ENCODE measurements at regions not wholly inside any gene's neighbourhood (a gene's known extent, or its start where the extent isn't known, plus 50 kb on each side); places are given as distances from the start of the nearest gene placed in this dataset.

DNA sequence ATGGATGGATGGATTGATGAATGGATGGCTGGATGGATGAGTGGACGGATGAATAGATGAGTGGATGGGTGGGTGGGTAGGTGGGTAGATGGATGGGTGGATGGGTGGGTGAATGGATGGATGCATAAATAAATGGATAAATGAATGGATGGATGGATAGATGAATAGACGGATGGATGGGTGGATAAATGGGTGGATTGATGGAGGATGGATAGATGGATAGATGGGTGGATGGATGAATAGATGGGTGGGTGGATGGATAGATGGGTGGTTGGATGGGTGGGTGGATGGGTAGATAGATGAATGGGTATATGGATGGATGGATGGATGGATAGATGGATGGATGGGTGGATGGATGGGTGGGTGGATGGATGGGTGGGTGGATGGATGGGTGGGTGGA, 84.9 kb upstream of the ZNF536 start:
- TF ChIP-seq, protein P1, sequence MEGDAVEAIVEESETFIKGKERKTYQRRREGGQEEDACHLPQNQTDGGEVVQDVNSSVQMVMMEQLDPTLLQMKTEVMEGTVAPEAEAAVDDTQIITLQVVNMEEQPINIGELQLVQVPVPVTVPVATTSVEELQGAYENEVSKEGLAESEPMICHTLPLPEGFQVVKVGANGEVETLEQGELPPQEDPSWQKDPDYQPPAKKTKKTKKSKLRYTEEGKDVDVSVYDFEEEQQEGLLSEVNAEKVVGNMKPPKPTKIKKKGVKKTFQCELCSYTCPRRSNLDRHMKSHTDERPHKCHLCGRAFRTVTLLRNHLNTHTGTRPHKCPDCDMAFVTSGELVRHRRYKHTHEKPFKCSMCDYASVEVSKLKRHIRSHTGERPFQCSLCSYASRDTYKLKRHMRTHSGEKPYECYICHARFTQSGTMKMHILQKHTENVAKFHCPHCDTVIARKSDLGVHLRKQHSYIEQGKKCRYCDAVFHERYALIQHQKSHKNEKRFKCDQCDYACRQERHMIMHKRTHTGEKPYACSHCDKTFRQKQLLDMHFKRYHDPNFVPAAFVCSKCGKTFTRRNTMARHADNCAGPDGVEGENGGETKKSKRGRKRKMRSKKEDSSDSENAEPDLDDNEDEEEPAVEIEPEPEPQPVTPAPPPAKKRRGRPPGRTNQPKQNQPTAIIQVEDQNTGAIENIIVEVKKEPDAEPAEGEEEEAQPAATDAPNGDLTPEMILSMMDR (IDR thresholded peaks at IDR 0.05): no peak
- TF ChIP-seq POLR2AphosphoS5 (IDR thresholded peaks at IDR 0.05): no peak
